ENCODE measurements at regions not wholly inside any gene's neighbourhood (a gene's known extent, or its start where the extent isn't known, plus 50 kb on each side); places are given as distances from the start of the nearest gene placed in this dataset.
"Not testable (repeated sequence)": the region's sequence is repeated elsewhere in the genome, so short reads cannot be mapped to it uniquely, and the experiment has no call there.

GRCh38 chr5:66276986-66277385, 132.9 kb downstream of the SREK1 start:
- Histone ChIP-seq H3K4me3 (ENCODE audit: low read depth, low read length) (no peak overlapping the region), H3K4me1 (no peaks in the 10 kb centered on the region), H3K9me3 (no peaks in the 10 kb centered on the region), H3K36me3 (no peaks in the 10 kb centered on the region), H3K27me3 (no peaks in the 10 kb centered on the region)
- TF ChIP-seq CTCF (IDR thresholded peaks at IDR 0.05; ENCODE audit: low read depth, low read length): no peak
- DNase-seq: no peak

GRCh38 chr5:66277981-66278380, 133.9 kb downstream of the SREK1 start:
- Histone ChIP-seq H3K36me3 (no peaks in the 10 kb centered on the region), H3K9me3 (no peaks in the 10 kb centered on the region), H3K4me1 (no peaks in the 10 kb centered on the region), H3K27me3 (no peaks in the 10 kb centered on the region), H3K4me3 (ENCODE audit: low read depth, low read length) (no peak overlapping the region)
- no peak for TF ChIP-seq CTCF (IDR thresholded peaks at IDR 0.05; ENCODE audit: low read depth, low read length)
- DNase-seq: no peak

DNA sequence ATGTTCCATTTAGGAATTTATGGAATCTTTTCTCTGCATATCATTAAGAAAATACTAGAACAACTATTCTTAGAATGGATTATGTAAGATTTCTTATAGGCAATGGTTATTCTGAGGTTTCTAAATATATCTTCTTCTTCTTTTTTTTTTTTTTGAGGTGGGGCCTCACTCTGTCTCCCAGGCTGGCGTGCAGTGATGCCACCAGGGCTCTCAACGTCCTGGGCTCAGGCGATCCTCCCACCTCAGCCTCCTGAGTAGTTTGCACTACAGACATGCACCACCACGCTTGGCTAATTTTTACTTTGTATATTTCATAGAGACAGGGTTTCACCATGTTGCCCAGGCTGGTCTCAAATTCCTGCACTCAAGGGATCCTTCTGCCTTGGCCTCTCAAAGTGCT, 137.2 kb downstream of the SREK1 start:
- no peak for DNase-seq
- no peaks in the 10 kb centered on the region for H3K4me1 ChIP-seq
- H3K9me3 ChIP-seq: no peaks in the 10 kb centered on the region
- H3K36me3 ChIP-seq: no peaks in the 10 kb centered on the region
- TF ChIP-seq CTCF (IDR thresholded peaks at IDR 0.05; ENCODE audit: low read depth, low read length): no peak
- no peak overlapping the region for H3K4me3 ChIP-seq (ENCODE audit: low read depth, low read length)
- no peaks in the 10 kb centered on the region for H3K27me3 ChIP-seq

GRCh38 chr5:66284588-66285342, 140.7 kb downstream of the SREK1 start:
- Histone ChIP-seq H3K4me3 (ENCODE audit: low read depth, low read length) (no peak overlapping the region), H3K4me1 (no peaks in the 10 kb centered on the region), H3K9me3 (no peaks in the 10 kb centered on the region; the same call in 1 of the 2 replicates), H3K36me3 (no peaks in the 10 kb centered on the region), H3K27me3 (no peaks in the 10 kb centered on the region)
- no peak for DNase-seq
- no peak for TF ChIP-seq CTCF (IDR thresholded peaks at IDR 0.05; ENCODE audit: low read depth, low read length)

- DNase-seq: no peak
- no peak for TF ChIP-seq CTCF (IDR thresholded peaks at IDR 0.05; ENCODE audit: low read depth, low read length)
- H3K4me3 ChIP-seq (ENCODE audit: low read depth, low read length): no peak overlapping the region
- no peaks in the 10 kb centered on the region for H3K27me3 ChIP-seq
- H3K9me3 ChIP-seq: no peaks in the 10 kb centered on the region; the same call in 1 of the 2 replicates
- no peaks in the 10 kb centered on the region for H3K36me3 ChIP-seq
- no peaks in the 10 kb centered on the region for H3K4me1 ChIP-seq
These were observed 141.3 kb downstream of the SREK1 start for GRCh38 chr5:66285343-66285922.

GRCh38 chr5:66291771-66292170, 147.7 kb downstream of the SREK1 start:
- Histone ChIP-seq H3K27me3 (no peaks in the 10 kb centered on the region), H3K36me3 (no peaks in the 10 kb centered on the region), H3K4me1 (no peaks in the 10 kb centered on the region), H3K9me3 (no peaks in the 10 kb centered on the region; the same call in 1 of the 2 replicates), H3K4me3 (ENCODE audit: low read depth, low read length) (no peak overlapping the region)
- no peak for DNase-seq
- no peak for TF ChIP-seq CTCF (IDR thresholded peaks at IDR 0.05; ENCODE audit: low read depth, low read length)

DNA sequence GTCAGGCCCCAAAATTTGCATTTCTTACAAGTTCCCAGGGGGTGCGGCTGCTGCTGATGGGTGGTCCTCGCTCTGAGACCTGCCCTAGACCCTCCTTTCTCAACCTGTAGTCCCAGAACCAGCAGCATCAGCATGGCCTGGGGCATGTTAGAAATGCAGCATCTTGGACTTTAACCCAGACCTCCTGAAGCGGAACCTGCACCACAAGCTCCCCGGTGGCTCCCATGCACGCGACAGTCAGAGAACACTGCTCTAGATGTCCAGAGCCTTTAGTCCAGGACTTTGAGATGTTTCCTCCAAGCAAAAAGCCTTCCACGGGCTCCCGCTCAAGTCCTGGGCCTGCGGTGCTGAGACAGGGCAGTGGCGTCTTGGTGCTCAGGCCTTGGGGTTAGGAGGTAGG, 149.8 kb downstream of the SREK1 start:
- H3K4me3 ChIP-seq (ENCODE audit: low read depth, low read length); DNase-seq; H3K27me3 ChIP-seq; H3K4me1 ChIP-seq; H3K36me3 ChIP-seq; H3K9me3 ChIP-seq: not testable (repeated sequence)

Data from BE2C (cell line).